GM10248 (cell line): ENCODE measurements at regions not wholly inside any gene's neighbourhood (a gene's known extent, or its start where the extent isn't known, plus 50 kb on each side); places are given as distances from the start of the nearest gene placed in this dataset.

Experiments
- CTCF ChIA-PET: fragments of 300-600 bp; sonication (Branson Sonifier 250); formaldehyde crosslinking; extraction: SDS; loops from one replicate; lab custom pipeline; 2021; ENCODE audit warnings: antibody characterized with exemption; lab: Yijun Ruan, JAX
- POLR2A ChIA-PET: fragments of 350-650 bp; sonication (Branson Sonifier 250); formaldehyde crosslinking; extraction: SDS; loops from one replicate; lab custom pipeline; 2020; ENCODE audit warnings: antibody characterized with exemption; lab: Yijun Ruan, JAX
- DNase-seq: peaks from one replicate; pipeline ENCODE4 v3.0.0; 2012; ENCODE audit errors: extremely low spot score
- TF ChIP-seq, protein P1 (sequence below): IDR thresholded peaks from 2 replicates; pipeline ENCODE4 v1.5.1; 2012; ENCODE audit warnings: mild to moderate bottlenecking, low read depth; ENCODE audit errors: extremely low read depth, missing control alignments, control extremely low read depth

DNA sequence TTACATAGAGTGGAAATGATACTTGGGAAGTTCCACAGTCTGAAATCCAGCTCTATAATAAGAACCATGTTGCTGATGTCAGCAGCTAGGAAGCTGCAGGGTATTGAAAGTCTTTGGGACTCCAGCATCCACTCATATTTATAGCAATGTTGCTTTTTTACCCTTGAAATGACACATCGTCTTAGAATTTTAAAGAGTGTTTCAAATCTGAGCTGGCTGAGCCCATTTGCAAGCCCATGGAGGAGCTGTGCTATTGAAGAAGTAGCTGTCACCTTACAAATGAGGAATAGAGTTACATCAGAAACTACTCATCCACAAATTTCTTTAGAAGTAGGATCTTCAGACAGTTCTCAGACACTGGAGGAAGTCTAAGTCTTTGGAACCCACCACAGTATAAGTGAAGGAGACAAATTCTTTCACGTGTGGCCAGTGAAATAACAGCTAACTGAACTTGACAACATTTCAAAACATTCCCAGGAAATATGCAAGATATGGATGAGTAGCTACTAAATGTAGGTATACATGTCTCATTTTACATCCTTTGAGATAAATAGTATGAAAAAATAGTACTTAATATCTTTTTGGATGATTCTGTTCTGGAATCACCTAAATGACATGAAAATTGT lies 203.6 kb downstream of the ZNF365 start:
- CTCF ChIA-PET, result interaction anchor here (0.7 to 2.9 kb wide), 10 partner anchors 10 to 240 kb away, joined by 3 to 16 read pairs (median 4); partner anchors contain the start of gene ADO
- TF ChIP-seq, protein P1, sequence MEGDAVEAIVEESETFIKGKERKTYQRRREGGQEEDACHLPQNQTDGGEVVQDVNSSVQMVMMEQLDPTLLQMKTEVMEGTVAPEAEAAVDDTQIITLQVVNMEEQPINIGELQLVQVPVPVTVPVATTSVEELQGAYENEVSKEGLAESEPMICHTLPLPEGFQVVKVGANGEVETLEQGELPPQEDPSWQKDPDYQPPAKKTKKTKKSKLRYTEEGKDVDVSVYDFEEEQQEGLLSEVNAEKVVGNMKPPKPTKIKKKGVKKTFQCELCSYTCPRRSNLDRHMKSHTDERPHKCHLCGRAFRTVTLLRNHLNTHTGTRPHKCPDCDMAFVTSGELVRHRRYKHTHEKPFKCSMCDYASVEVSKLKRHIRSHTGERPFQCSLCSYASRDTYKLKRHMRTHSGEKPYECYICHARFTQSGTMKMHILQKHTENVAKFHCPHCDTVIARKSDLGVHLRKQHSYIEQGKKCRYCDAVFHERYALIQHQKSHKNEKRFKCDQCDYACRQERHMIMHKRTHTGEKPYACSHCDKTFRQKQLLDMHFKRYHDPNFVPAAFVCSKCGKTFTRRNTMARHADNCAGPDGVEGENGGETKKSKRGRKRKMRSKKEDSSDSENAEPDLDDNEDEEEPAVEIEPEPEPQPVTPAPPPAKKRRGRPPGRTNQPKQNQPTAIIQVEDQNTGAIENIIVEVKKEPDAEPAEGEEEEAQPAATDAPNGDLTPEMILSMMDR, result no peak

GRCh38 chr10:62578301-62578700 lies 204.1 kb downstream of the ZNF365 start:
- CTCF ChIA-PET, result interaction anchor here (0.9 to 2.9 kb wide), 5 partner anchors 15 to 226 kb away, joined by 3 to 16 read pairs (median 8); partner anchors contain the start of gene ADO
- TF ChIP-seq, protein P1, result no peak
- POLR2A ChIA-PET, result no interaction called here
- DNase-seq, result no peak

More for the DNA sequence above, 203.6 kb downstream of the ZNF365 start:
- no peak for DNase-seq
- POLR2A ChIA-PET, result no interaction called here

GRCh38 chr10:62578916-62579315 lies 204.7 kb downstream of the ZNF365 start:
- ChIA-PET CTCF (interaction anchor here (2.1 kb wide), 1 partner anchor 32 kb away, joined by 8 read pairs; no protein-coding TSS in a partner anchor), POLR2A (no interaction called here)
- no peak for DNase-seq
- TF ChIP-seq, protein P1, result no peak

- POLR2A ChIA-PET, result no interaction called here
- CTCF ChIA-PET, result interaction anchor here (1.2 to 3.2 kb wide), 5 partner anchors 13 to 587 kb away, joined by 3 to 18 read pairs (median 4); no protein-coding TSS in a partner anchor
- DNase-seq, result no peak
- TF ChIP-seq, protein P1, result no peak
Observed at GRCh38 chr10:62580396-62580795, 206.2 kb downstream of the ZNF365 start.

- CTCF ChIA-PET, result interaction anchor here (1.5 to 3.2 kb wide), 3 partner anchors 12 to 26 kb away, joined by 3 to 18 read pairs (median 4); no protein-coding TSS in a partner anchor
- no peak for DNase-seq
- TF ChIP-seq, protein P1, result no peak
- POLR2A ChIA-PET, result no interaction called here
Observed at GRCh38 chr10:62581351-62581750, 207.2 kb downstream of the ZNF365 start.

DNA sequence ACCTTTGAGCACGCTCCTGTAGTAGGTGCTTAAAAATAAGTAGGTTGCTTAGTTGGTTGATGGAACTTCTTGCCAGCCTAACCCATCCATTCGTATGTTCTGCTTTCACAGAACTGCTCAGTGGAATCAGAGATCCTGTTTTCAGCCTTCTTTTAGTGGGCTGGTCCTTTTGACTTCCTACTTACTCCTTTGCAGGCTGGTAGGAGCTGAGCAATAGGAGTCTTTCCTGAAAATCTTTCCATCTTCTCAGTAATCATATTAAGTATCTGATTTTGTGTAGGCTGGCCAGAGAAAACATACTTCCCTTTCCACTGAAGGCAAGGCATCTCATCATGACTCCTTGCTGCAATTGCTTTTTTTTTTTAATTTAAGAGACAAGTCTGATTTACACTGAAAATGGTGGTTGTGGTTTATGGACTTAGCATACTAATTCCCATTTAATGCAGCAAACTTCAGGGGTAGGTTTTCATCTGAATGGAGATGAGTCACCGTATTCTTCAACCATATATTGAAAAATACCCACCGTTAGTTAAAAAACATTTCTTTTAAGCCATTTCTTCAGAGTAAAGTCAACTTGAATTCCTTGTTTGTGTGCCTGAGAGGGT lies 208.0 kb downstream of the ZNF365 start:
- POLR2A ChIA-PET, result no interaction called here
- TF ChIP-seq, protein P1, result no peak
- CTCF ChIA-PET, result interaction anchor here (1.5 to 3.2 kb wide), 3 partner anchors 11 to 27 kb away, joined by 3 to 18 read pairs (median 4); no protein-coding TSS in a partner anchor
- no peak for DNase-seq
